BLaER1 (cell line): ENCODE measurements at regions not wholly inside any gene's neighbourhood (a gene's known extent, or its start where the extent isn't known, plus 50 kb on each side); places are given as distances from the start of the nearest gene placed in this dataset.
"Not testable (repeated sequence)": the region's sequence is repeated elsewhere in the genome, so short reads cannot be mapped to it uniquely, and the experiment has no call there.

Experiments
- H3K27ac ChIP-seq: shearing (Covaris generic); formaldehyde crosslinking; 2 replicates; pipeline ENCODE4 v1.8.1; 2022
- H3K27me3 ChIP-seq: shearing (Covaris generic); formaldehyde crosslinking; 2 replicates; pipeline ENCODE4 v1.8.1; 2022
- H3K36me3 ChIP-seq: shearing (Covaris generic); formaldehyde crosslinking; 2 replicates; pipeline ENCODE4 v1.8.1; 2022
- H3K4me1 ChIP-seq: shearing (Covaris generic); formaldehyde crosslinking; 2 replicates; pipeline ENCODE4 v1.8.1; 2022
- H3K4me2 ChIP-seq: shearing (Covaris generic); formaldehyde crosslinking; 2 replicates; pipeline ENCODE4 v1.8.1; 2022
- H3K4me3 ChIP-seq: shearing (Covaris generic); formaldehyde crosslinking; 2 replicates; pipeline ENCODE4 v1.8.1; 2022
- H3K9ac ChIP-seq: shearing (Covaris generic); formaldehyde crosslinking; 2 replicates; pipeline ENCODE4 v1.8.1; 2022
- H3K9me3 ChIP-seq: shearing (Covaris generic); formaldehyde crosslinking; 2 replicates; pipeline ENCODE4 v1.8.1; 2022
- H4K20me1 ChIP-seq: shearing (Covaris generic); formaldehyde crosslinking; 2 replicates; pipeline ENCODE4 v1.8.1; 2022
- Cebpa-rat ChIP-seq: shearing (Covaris generic); IDR thresholded peaks from 2 replicates; pipeline ENCODE4 v1.8.1; 2022

DNA sequence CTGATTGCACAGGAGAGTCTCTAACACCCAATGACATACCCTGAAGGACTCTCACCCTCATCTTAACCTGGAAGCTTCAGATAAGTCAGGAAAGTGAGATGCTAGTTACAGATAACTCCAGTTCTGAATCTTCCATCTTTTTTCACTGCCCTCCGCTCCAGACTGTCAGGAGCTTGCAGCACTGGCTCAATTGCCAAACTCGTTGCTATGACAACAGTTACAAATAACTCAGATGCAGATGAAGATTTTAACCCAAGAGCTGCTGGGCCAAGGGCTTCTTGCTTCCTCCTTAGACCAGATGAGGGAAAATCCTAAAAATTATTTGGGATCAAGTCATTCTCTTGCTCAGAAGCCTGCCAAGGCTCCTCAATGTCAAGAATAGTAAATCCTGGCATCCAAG is 109.1 kb upstream of the HUWE1 start:
- TF ChIP-seq Cebpa-rat: no peak
- Histone ChIP-seq H3K4me3 (no peak overlapping the region), H4K20me1 (no peaks in the 10 kb centered on the region; the same call in 1 of the 2 replicates), H3K36me3 (no peaks in the 10 kb centered on the region), H3K4me1 (no peaks in the 10 kb centered on the region), H3K27me3 (peaks cover 38% of the 10 kb centered on the region), H3K27ac (no peak overlapping the region), H3K9ac (no peak overlapping the region), H3K9me3 (peaks cover 9% of the 10 kb centered on the region; the same call in 1 of the 2 replicates), H3K4me2 (no peak overlapping the region)

DNA sequence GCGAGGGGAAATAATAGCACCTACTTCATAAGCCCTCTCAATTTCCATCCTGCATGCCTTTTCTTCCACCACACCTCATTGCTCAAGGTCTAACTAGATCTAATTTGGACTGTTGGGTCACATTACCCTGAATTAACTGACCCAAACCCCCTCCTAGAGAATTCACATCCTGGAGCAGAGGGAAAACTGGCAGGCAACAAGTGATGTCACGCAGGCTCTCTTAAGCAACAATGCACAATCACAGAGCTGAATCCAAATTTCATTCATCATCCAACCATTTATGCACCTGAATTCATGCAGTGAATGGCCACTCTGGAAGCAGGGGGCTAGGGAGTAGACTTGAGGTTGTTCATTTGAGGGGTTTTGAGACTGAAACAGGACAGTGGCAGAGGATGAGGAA is 107.7 kb upstream of the HUWE1 start:
- Histone ChIP-seq H3K27me3 (peaks cover 47% of the 10 kb centered on the region), H3K9me3 (peaks cover 5% of the 10 kb centered on the region; the same call in 1 of the 2 replicates), H3K9ac (no peak overlapping the region), H3K4me3 (no peak overlapping the region), H3K36me3 (no peaks in the 10 kb centered on the region), H3K4me2 (no peak overlapping the region), H3K4me1 (no peaks in the 10 kb centered on the region), H4K20me1 (no peaks in the 10 kb centered on the region; the same call in 1 of the 2 replicates), H3K27ac (no peak overlapping the region)
- TF ChIP-seq Cebpa-rat: no peak

DNA sequence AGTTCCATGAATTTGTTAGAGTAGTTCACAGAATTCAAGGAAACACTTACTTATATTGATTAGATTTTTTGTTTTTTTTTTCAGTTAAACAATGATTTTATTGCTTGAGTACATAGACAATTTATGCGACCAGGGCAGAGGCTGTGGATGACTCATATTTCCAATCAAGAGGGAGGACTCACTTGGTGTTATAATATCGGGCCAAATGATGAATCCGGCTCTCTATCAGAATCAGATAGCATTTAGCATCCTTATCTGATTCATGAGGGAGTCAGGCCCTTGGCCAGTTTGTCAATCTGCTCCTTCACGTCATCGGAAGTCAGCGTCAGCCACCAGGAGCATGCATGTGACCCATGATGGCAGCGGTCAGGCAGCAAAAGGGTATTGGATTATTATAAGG is 82.3 kb upstream of the HUWE1 start:
- no peak overlapping the region for H3K27ac ChIP-seq
- peaks cover 46% of the 10 kb centered on the region for H3K27me3 ChIP-seq
- H3K9me3 ChIP-seq: no peaks in the 10 kb centered on the region; the same call in 1 of the 2 replicates
- H3K4me3 ChIP-seq: no peak overlapping the region
- H3K4me2 ChIP-seq: no peak overlapping the region
- H3K9ac ChIP-seq: no peak overlapping the region
- H3K4me1 ChIP-seq: no peaks in the 10 kb centered on the region
- H4K20me1 ChIP-seq: no peaks in the 10 kb centered on the region
- no peak for TF ChIP-seq Cebpa-rat
- no peaks in the 10 kb centered on the region for H3K36me3 ChIP-seq

DNA sequence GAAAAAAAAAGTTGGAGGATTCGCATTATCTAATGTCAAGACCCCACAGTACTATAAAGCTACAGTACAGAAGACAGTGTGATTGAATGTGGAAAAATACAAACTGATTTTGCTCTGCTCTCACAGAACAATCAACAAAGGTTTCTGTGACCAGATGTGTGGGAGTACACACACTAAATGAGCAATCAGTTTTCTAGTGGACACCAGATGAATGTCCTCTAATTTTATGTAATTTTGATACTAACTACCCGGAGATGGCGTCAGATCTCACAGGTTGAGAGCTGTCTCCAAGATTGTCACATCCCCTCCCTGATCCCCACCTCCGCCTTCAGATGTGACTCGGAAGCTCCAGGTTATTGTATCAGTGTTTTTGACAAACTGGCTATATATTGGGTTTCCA is 81.9 kb upstream of the HUWE1 start:
- no peak overlapping the region for H3K4me3 ChIP-seq
- no peak overlapping the region for H3K27ac ChIP-seq
- peaks cover 48% of the 10 kb centered on the region for H3K27me3 ChIP-seq
- no peak overlapping the region for H3K4me2 ChIP-seq
- H3K36me3 ChIP-seq: no peaks in the 10 kb centered on the region
- H3K9me3 ChIP-seq: no peaks in the 10 kb centered on the region; the same call in 1 of the 2 replicates
- no peaks in the 10 kb centered on the region for H3K4me1 ChIP-seq
- H4K20me1 ChIP-seq: no peaks in the 10 kb centered on the region
- H3K9ac ChIP-seq: no peak overlapping the region
- no peak for TF ChIP-seq Cebpa-rat

DNA sequence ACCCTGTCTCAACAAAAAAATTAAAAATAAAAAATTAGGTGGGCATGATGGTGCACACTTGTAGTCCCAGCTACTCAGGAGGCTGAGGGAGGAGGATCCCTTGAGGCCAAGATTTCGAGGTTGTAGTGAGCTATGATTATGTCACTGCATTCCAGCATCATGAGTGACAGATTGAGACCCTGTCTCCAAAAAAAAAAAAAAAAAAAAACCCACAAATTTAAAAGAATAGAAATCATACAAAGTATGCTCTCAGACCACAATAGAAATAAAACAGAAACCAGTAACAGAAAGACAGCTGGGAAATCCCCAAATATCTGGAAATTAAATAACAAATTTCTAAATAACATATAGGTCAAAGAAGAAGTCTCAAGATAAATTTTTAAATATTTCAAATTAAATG is 81.0 kb upstream of the HUWE1 start:
- no peak overlapping the region for H3K4me3 ChIP-seq
- no peak overlapping the region for H3K4me2 ChIP-seq
- H3K4me1 ChIP-seq: no peaks in the 10 kb centered on the region

DNA sequence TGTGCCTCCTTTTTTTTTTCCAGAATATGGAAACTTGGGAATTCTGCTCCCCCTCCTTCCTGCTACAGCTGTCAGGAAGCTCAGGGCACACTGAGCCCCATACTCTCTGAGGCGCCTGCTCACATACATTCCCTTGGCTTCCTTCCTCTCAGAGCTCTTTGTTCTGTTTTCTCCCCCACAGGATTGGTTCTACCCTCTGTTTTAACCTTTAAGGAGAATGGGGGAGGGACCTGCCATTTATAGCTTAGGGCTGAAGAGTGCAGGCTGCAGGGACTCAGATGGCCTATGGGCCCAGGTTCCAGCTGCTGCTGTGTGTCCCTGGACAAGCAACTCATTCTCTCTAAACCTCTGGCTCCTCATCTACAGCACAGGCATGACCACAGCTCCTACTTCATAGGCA is 70.7 kb upstream of the HUWE1 start:
- not testable (repeated sequence) for H3K36me3 ChIP-seq, H3K4me3 ChIP-seq, H3K27ac ChIP-seq, H3K9ac ChIP-seq, H4K20me1 ChIP-seq, H3K9me3 ChIP-seq, H3K4me2 ChIP-seq, H3K4me1 ChIP-seq
- H3K27me3 ChIP-seq: peaks cover 50% of the 10 kb centered on the region

More for the DNA sequence above, 81.0 kb upstream of the HUWE1 start:
- TF ChIP-seq Cebpa-rat: no peak
- H3K27ac ChIP-seq: no peak overlapping the region
- H4K20me1 ChIP-seq: no peaks in the 10 kb centered on the region
- H3K27me3 ChIP-seq: peaks cover 56% of the 10 kb centered on the region
- no peaks in the 10 kb centered on the region for H3K36me3 ChIP-seq
- no peak overlapping the region for H3K9ac ChIP-seq
- H3K9me3 ChIP-seq: no peaks in the 10 kb centered on the region; the same call in 1 of the 2 replicates

DNA sequence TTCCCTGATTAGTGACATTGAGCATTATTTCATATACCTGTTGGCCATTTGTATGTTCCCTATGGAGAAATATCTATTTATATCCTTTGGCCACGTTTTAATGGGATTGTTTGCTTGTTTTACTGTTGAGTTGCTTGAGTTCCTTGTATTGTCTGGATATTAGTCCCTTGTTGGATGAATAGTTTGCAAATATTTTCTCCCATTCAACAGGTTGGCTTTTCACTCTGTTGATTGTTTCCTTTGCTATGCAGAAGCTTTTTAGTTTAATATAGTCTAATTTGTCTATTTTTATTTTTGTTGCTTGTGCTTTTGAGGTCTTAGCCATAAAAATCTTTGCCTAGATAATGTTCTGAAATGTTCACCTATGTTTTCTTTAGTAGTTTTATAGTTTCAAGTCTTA is 60.2 kb upstream of the HUWE1 start:
- Histone ChIP-seq H3K9me3 (no peaks in the 10 kb centered on the region), H3K4me3 (no peak overlapping the region), H3K4me1 (no peaks in the 10 kb centered on the region), H3K9ac (no peak overlapping the region), H4K20me1 (no peaks in the 10 kb centered on the region), H3K27ac (no peak overlapping the region), H3K4me2 (no peak overlapping the region), H3K27me3 (peaks cover 15% of the 10 kb centered on the region; the same call in 1 of the 2 replicates), H3K36me3 (no peaks in the 10 kb centered on the region)
- no peak for TF ChIP-seq Cebpa-rat

DNA sequence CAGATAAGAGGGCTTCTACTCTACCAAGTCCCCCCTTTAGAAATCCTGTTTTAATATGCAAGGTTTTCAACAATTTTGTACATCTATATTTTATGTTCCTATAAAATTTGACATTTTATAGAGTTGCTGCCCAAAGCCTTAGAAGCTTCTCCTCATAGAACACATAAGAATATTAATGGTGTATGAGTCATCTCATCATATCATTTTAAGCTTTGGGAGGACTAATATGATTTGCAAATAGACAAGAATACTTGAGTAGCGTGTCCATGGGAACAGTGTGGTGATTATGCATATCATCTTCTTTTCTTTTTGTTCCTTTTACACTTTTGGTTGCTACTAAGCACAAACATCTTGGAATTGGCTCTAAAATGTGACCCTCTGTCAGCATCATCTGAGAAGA is 56.7 kb upstream of the HUWE1 start:
- Histone ChIP-seq H3K4me3 (no peak overlapping the region), H3K4me1 (no peaks in the 10 kb centered on the region), H3K27me3 (peaks cover 42% of the 10 kb centered on the region), H3K9ac (no peak overlapping the region), H3K4me2 (no peak overlapping the region), H4K20me1 (no peaks in the 10 kb centered on the region), H3K9me3 (no peaks in the 10 kb centered on the region), H3K36me3 (no peaks in the 10 kb centered on the region), H3K27ac (no peak overlapping the region)
- no peak for TF ChIP-seq Cebpa-rat

DNA sequence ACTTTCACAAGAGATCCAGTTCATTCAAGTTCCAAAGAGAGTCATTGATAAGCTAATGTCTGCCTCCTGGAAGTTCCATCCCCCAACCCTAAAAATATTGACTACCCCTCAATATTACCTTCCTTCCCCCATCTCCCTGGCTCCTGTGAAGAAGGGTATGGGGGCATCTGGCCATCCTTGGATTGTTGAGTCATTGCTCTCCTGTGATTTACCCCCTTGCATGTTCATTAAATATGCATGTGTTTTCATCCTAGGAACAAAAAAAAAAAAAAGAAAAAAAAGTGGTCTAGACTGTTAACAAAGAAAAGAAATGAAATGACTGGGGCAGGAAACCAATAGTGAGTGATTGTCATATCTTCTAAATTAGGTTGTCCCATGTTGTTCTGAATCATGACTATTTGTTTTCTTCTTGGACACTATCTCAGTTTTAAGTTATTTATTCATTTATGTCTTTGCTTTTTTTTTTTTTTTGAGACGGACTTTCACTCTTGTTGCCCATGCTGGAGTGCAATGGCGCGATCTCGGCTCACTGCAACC is 51.9 kb upstream of the HUWE1 start:
- Histone ChIP-seq H3K27me3 (peaks cover 82% of the 10 kb centered on the region), H3K36me3 (no peaks in the 10 kb centered on the region), H3K27ac (no peak overlapping the region), H4K20me1 (no peaks in the 10 kb centered on the region), H3K4me1 (no peaks in the 10 kb centered on the region), H3K9me3 (no peaks in the 10 kb centered on the region), H3K4me3 (no peak overlapping the region), H3K9ac (no peak overlapping the region), H3K4me2 (no peak overlapping the region)
- TF ChIP-seq Cebpa-rat: no peak
